GM21423 (cell line): ENCODE measurements at regions not wholly inside any gene's neighbourhood (a gene's known extent, or its start where the extent isn't known, plus 50 kb on each side); places are given as distances from the start of the nearest gene placed in this dataset.

Experiments
- ATAC-seq: cut with Tn5 transposase; IDR thresholded peaks from one replicate; pipeline ENCODE4 v1.9.1; 2021; ENCODE audit warnings: mild to moderate bottlenecking, moderate library complexity; ENCODE audit not compliant: unreplicated experiment

DNA sequence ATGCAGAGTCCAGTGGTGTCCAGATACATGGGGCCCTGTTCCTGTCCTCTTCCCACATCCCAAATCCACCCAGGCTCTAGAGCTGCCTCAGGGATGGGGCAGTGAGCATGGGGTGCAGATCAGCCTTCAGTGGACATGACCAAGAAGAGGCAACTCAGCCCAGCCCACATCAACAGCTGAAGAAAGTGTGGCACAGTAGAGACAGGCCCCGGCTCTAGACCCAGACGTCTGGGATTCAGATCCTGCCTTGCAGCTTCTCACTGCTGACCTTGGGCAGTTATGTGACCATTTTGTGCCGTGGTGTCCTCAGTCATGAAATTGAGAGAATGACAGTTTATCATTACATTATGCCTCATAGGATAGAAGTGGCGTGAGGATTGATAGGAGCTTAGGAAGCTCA lies 54.6 kb upstream of the CST7 start:
- ATAC-seq: no peak

GRCh38 chr20:24894967-24895366 lies 54.1 kb upstream of the CST7 start:
- ATAC-seq: no peak

DNA sequence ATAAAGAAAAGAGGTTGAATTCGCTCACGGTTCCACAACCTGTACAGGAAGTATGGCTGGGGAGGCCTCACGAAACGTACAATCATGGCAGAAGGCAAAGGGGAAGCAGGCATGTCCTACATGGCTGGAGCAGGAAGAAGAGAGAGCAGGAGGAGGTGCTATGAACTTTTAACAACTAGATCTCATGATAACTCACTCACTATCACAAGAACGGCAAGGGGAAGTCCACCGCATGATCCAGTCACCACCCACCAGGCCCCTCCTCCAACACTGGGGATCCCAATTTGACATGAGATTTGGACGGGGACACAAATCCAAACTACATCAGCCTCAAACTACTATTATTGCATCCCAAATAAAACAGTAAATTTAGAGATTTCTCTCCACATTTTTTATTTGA lies 53.6 kb upstream of the CST7 start:
- no peak for ATAC-seq

DNA sequence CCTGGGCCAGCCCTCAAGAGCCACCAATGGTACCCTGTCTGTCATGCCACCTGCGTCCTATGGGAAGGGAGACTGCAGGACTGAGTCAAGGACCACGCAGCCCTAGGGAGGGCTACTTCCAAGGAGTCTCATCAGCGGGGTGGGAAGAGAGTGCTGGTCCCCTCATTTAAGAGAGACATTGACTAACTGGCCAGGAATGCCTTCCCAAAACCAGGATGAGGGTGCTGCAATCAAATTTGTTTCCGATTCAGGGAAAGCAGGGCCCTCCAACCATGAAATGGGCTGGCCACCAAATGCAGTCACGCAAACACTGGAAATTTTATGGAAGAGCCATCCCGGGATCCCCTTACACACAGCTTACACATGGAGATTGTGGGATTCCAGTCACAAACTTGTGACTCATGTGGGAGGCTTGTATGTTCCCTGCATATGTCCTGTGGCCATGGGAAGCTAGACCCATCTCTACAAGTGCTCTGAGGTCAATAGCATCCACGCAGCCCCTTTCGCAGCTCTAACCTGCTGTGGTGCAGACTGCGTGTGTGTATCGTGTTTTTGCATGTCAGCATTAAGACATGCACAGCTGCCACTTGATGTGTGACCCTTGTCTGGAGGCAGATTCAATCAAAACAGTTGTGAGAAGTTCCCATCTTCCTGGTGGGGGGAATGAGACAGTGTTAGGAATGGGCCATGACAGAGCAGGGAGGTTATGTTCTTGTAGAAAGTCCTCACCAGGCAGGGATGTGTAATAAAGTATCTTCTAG lies 53.0 kb upstream of the CST7 start:
- no peak for ATAC-seq

DNA sequence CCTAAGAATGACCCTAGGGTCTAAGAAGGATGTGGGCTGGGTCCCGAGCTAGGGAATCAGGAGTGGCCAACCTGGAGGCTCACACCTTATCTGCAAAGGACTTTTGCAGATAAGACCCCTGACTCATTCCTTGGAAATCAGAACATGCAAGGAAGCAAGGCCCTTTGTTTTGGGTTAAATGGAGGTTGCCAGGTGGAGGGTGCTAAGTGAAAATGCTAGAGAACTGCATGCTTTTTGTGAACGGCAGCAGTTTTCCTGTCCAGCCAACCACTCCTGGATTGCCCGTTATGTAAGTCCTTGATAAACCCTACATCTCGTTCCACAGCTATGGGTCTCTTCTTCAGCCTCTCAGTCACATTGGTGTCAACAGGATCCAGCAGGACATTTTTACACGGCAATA lies 52.1 kb upstream of the CST7 start:
- no peak for ATAC-seq

DNA sequence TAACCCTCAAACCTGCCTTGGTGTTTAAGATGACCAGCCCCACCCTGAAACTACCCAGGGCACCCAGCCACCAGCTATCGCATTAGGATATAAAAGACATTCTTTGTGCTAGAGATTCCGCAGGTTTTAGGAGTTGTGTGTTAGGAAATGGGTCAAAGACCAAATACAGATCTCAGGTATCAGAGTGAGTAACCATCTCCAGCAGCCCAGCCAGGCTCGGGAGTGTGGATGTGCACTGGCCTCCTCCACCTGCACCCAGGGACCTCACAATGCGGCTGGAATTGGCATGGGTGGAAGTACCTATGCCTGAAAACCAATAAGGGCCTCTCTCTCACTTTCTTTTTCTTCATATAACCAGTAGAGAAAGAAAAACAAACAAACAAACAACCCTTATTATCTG lies 51.1 kb upstream of the CST7 start:
- ATAC-seq: no peak

DNA sequence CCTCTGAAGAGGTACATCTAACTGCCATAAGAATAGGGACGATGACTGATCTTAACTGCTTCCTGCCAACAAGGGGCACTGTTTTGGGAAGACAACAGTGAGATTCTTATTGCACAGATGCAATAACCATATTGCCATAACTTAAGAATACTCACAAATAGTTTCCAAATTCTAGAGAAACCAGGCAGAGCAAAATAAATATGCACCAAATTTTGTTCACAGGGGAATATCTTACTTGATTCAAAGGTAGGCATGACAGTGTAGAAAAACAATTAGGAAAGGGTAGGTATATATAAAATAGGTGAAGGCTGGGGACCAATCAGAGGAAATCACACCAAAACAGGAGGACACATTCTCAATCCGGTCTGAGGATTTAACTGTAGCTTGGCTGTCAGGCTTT lies 49.9 kb upstream of the CST7 start:
- no peak for ATAC-seq
